Neural cell (in vitro differentiated cells): ENCODE measurements at regions not wholly inside any gene's neighbourhood (a gene's known extent, or its start where the extent isn't known, plus 50 kb on each side); places are given as distances from the start of the nearest gene placed in this dataset.

Experiments used
- H2AFZ ChIP-seq: fragments of 200-600, 300-800 bp; sonication (generic), shearing (Covaris generic); 2 replicates; pipeline ENCODE4 v1.6.0; 2014; ENCODE audit warnings: low read depth, mild to moderate bottlenecking, antibody characterized with exemption, low read length, moderate library complexity
- H3F3A ChIP-seq: fragments of 200-600 bp; shearing (Covaris generic); 2 replicates; pipeline ENCODE4 v1.6.1; 2016; ENCODE audit warnings: mild to moderate bottlenecking, moderate library complexity, mixed read lengths, antibody characterized with exemption, low read length; ENCODE audit not compliant: insufficient read depth, poor library complexity, severe bottlenecking
- H3K27ac ChIP-seq: fragments of 200-600, 300-800 bp; sonication (generic), shearing (Covaris generic); 2 replicates; pipeline ENCODE4 v1.5.1; 2014; ENCODE audit warnings: mild to moderate bottlenecking, low read length, moderate library complexity
- H3K27me3 ChIP-seq: fragments of 300-800, 200-600 bp; sonication (generic), shearing (Covaris generic); 2 replicates; pipeline ENCODE4 v1.6.0; 2014; ENCODE audit warnings: mild to moderate bottlenecking, low read depth, low read length, moderate library complexity; ENCODE audit not compliant: insufficient read depth
- H3K36me3 ChIP-seq: fragments of 300-800, 200-600 bp; sonication (generic), shearing (Covaris generic); 2 replicates; pipeline ENCODE4 v1.5.1; 2014; ENCODE audit warnings: mild to moderate bottlenecking, antibody characterized with exemption, low read length, moderate library complexity; ENCODE audit not compliant: insufficient read depth
- H3K4me2 ChIP-seq: fragments of 300-800, 200-600 bp; sonication (generic), shearing (Covaris generic); 2 replicates; pipeline ENCODE4 v1.6.0; 2014; ENCODE audit warnings: mild to moderate bottlenecking, low read length
- H3K4me3 ChIP-seq: fragments of 300-800, 200-600 bp; sonication (generic), shearing (Covaris generic); 2 replicates; pipeline ENCODE4 v1.5.1; 2014; ENCODE audit warnings: mild to moderate bottlenecking, low read length, moderate library complexity
- H3K79me2 ChIP-seq: fragments of 200-600 bp; shearing (Covaris generic); replicated peaks from 2 replicates; pipeline ENCODE4 v1.6.0; 2014; ENCODE audit warnings: mild to moderate bottlenecking, low read length, moderate library complexity; ENCODE audit not compliant: insufficient read depth
- H3K9ac ChIP-seq: fragments of 300-800, 200-600 bp; sonication (generic), shearing (Covaris generic); 2 replicates; pipeline ENCODE4 v1.6.1; 2016; ENCODE audit warnings: mild to moderate bottlenecking, low read length, mixed read lengths
- H3K9me2 ChIP-seq: fragments of 200-600 bp; shearing (Covaris generic); 2 replicates; pipeline ENCODE4 v1.6.1; 2016; ENCODE audit warnings: mild to moderate bottlenecking, low read length, mixed read lengths; ENCODE audit not compliant: insufficient read depth
- H3K9me3 ChIP-seq: fragments of 200-600, 300-800 bp; sonication (generic), shearing (Covaris generic); 2 replicates; pipeline ENCODE4 v1.6.1; 2016; ENCODE audit warnings: mild to moderate bottlenecking, mixed run types, low read length, moderate library complexity, mixed read lengths
- H4K20me1 ChIP-seq: fragments of 200-600 bp; shearing (Covaris generic); 2 replicates; pipeline ENCODE4 v1.6.1; 2016; ENCODE audit warnings: mild to moderate bottlenecking, mixed run types; ENCODE audit not compliant: insufficient read depth
- EP300 ChIP-seq: fragments of 450-650 bp; conservative IDR thresholded peaks from 2 replicates; pipeline ENCODE4 v1.6.1; 2014; ENCODE audit warnings: antibody characterized with exemption, mild to moderate bottlenecking, moderate library complexity; ENCODE audit not compliant: poor library complexity, severe bottlenecking
- EZH2 ChIP-seq: fragments of 200-600, 300-800 bp; shearing (Covaris generic), sonication (generic); IDR thresholded peaks from 2 replicates; pipeline ENCODE4 v1.6.1; 2014; ENCODE audit warnings: antibody characterized with exemption, low read length, borderline replicate concordance, mild to moderate bottlenecking; ENCODE audit not compliant: insufficient read depth, poor library complexity, severe bottlenecking
- MXI1 ChIP-seq: fragments of 450-650 bp; conservative IDR thresholded peaks from 2 replicates; pipeline ENCODE4 v1.6.1; 2014; ENCODE audit warnings: antibody characterized with exemption, mild to moderate bottlenecking; ENCODE audit not compliant: poor library complexity, severe bottlenecking
- POLR2AphosphoS5 ChIP-seq: IDR thresholded peaks from 2 replicates; pipeline ENCODE4 v1.6.1; 2012
- RAD21 ChIP-seq: fragments of 450-650 bp; conservative IDR thresholded peaks from 2 replicates; pipeline ENCODE4 v1.6.1; 2014; ENCODE audit warnings: antibody characterized with exemption, mild to moderate bottlenecking, moderate library complexity
- SMC3 ChIP-seq: fragments of 450-650 bp; conservative IDR thresholded peaks from 2 replicates; pipeline ENCODE4 v1.6.1; 2014; ENCODE audit warnings: antibody characterized with exemption, mild to moderate bottlenecking, moderate library complexity; ENCODE audit not compliant: poor library complexity
- TAF1 ChIP-seq: IDR thresholded peaks from 2 replicates; pipeline ENCODE4 v1.6.1; 2012; ENCODE audit warnings: low read depth
- TF ChIP-seq, protein P1 (sequence below): fragments of 450-650 bp; IDR thresholded peaks from 2 replicates; pipeline ENCODE4 v1.5.1; 2014; ENCODE audit warnings: antibody characterized with exemption, mild to moderate bottlenecking, moderate library complexity; ENCODE audit not compliant: poor library complexity, severe bottlenecking
- TF ChIP-seq, protein P2 (sequence below): IDR thresholded peaks from 2 replicates; pipeline ENCODE4 v1.6.1; 2012; ENCODE audit warnings: borderline replicate concordance

GRCh38 chr17:70968302-70968701 lies 799.0 kb downstream of the KCNJ2 start:
- Histone ChIP-seq H4K20me1 (no peaks in the 10 kb centered on the region), H3K4me2 (no peak overlapping the region), H3K27ac (no peak overlapping the region), H3F3A (no peaks in the 10 kb centered on the region), H3K4me3 (no peak overlapping the region), H3K36me3 (no peaks in the 10 kb centered on the region), H3K9me3 (no peaks in the 10 kb centered on the region), H3K79me2 (no peaks in the 10 kb centered on the region), H3K9me2 (no peaks in the 10 kb centered on the region), H2AFZ (no peak overlapping the region), H3K27me3 (no peaks in the 10 kb centered on the region), H3K9ac (no peak overlapping the region)
- TF ChIP-seq TAF1 (no peak), MXI1 (no peak), RAD21 (no peak), SMC3 (no peak), POLR2AphosphoS5 (no peak), EZH2 (no peak), EP300 (no peak)
- TF ChIP-seq, protein P1, sequence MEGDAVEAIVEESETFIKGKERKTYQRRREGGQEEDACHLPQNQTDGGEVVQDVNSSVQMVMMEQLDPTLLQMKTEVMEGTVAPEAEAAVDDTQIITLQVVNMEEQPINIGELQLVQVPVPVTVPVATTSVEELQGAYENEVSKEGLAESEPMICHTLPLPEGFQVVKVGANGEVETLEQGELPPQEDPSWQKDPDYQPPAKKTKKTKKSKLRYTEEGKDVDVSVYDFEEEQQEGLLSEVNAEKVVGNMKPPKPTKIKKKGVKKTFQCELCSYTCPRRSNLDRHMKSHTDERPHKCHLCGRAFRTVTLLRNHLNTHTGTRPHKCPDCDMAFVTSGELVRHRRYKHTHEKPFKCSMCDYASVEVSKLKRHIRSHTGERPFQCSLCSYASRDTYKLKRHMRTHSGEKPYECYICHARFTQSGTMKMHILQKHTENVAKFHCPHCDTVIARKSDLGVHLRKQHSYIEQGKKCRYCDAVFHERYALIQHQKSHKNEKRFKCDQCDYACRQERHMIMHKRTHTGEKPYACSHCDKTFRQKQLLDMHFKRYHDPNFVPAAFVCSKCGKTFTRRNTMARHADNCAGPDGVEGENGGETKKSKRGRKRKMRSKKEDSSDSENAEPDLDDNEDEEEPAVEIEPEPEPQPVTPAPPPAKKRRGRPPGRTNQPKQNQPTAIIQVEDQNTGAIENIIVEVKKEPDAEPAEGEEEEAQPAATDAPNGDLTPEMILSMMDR, result no peak
- TF ChIP-seq, protein P2, sequence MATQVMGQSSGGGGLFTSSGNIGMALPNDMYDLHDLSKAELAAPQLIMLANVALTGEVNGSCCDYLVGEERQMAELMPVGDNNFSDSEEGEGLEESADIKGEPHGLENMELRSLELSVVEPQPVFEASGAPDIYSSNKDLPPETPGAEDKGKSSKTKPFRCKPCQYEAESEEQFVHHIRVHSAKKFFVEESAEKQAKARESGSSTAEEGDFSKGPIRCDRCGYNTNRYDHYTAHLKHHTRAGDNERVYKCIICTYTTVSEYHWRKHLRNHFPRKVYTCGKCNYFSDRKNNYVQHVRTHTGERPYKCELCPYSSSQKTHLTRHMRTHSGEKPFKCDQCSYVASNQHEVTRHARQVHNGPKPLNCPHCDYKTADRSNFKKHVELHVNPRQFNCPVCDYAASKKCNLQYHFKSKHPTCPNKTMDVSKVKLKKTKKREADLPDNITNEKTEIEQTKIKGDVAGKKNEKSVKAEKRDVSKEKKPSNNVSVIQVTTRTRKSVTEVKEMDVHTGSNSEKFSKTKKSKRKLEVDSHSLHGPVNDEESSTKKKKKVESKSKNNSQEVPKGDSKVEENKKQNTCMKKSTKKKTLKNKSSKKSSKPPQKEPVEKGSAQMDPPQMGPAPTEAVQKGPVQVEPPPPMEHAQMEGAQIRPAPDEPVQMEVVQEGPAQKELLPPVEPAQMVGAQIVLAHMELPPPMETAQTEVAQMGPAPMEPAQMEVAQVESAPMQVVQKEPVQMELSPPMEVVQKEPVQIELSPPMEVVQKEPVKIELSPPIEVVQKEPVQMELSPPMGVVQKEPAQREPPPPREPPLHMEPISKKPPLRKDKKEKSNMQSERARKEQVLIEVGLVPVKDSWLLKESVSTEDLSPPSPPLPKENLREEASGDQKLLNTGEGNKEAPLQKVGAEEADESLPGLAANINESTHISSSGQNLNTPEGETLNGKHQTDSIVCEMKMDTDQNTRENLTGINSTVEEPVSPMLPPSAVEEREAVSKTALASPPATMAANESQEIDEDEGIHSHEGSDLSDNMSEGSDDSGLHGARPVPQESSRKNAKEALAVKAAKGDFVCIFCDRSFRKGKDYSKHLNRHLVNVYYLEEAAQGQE, result no peak

DNA sequence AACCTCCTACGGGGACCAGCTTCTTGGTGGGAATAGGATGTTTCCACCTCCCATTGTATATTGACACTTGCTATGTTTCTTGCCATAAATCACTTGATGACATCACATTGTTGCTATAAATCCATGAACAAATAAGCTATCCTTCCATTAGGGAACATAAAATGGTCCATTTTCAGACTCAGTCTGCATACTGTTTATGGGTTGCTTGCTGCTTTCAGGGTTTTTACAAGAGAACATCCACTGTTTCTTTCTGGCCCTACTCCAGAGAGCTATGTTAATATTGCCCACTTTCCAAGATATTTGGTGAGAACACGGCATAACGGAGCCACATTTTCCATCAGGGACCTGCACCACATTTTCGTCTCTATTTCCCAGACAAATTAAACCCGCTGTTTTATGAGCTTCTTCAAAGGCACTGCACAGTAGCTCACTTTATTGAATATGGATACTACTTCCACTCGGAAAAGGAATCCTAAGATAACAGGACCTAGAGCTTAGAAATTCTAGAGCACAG lies 800.2 kb downstream of the KCNJ2 start:
- Histone ChIP-seq H3K27ac (no peak overlapping the region), H3K9me2 (no peaks in the 10 kb centered on the region), H3K9ac (no peak overlapping the region), H3K4me3 (no peak overlapping the region), H3K79me2 (no peaks in the 10 kb centered on the region), H3F3A (no peaks in the 10 kb centered on the region), H2AFZ (no peak overlapping the region), H3K4me2 (no peak overlapping the region), H3K9me3 (no peaks in the 10 kb centered on the region), H4K20me1 (no peaks in the 10 kb centered on the region), H3K36me3 (no peaks in the 10 kb centered on the region), H3K27me3 (no peaks in the 10 kb centered on the region)
- TF ChIP-seq EZH2 (no peak), EP300 (no peak), MXI1 (no peak), RAD21 (no peak), SMC3 (no peak), TAF1 (no peak), POLR2AphosphoS5 (no peak)
- TF ChIP-seq, protein P2, result no peak
- TF ChIP-seq, protein P1, result no peak
